Activated T-cell treated with anti-CD3 and anti-CD28 coated beads, Interleukin-2, amount 50 U/mL, for 24 hours (primary cell): ENCODE measurements at regions not wholly inside any gene's neighbourhood (a gene's known extent, or its start where the extent isn't known, plus 50 kb on each side); places are given as distances from the start of the nearest gene placed in this dataset.

ENCODE experiments used
- DNase-seq: peaks from one replicate; pipeline ENCODE4 v3.0.0-alpha.2; 2020
- H3K27ac Mint-ChIP-seq: 2 replicates; pipeline ENCODE4 v1.8.0; 2020; ENCODE audit warnings: mild to moderate bottlenecking, mixed read lengths
- H3K27me3 Mint-ChIP-seq: 2 replicates; pipeline ENCODE4 v1.8.0; 2020; ENCODE audit warnings: mixed read lengths
- H3K36me3 Mint-ChIP-seq: 2 replicates; pipeline ENCODE4 v1.8.0; 2020; ENCODE audit warnings: low read depth, mixed read lengths
- H3K4me1 Mint-ChIP-seq: 2 replicates; pipeline ENCODE4 v1.8.0; 2020; ENCODE audit warnings: low read depth, mixed read lengths
- H3K4me3 Mint-ChIP-seq: 2 replicates; pipeline ENCODE4 v1.8.0; 2020; ENCODE audit warnings: mild to moderate bottlenecking, moderate library complexity, mixed read lengths
- H3K9me3 Mint-ChIP-seq: 2 replicates; pipeline ENCODE4 v1.8.0; 2020; ENCODE audit warnings: mixed read lengths

- Mint-ChIP-seq H3K4me3 (no peak overlapping the region), H3K27me3 (peaks cover 6% of the 10 kb centered on the region), H3K9me3 (peaks cover 2% of the 10 kb centered on the region), H3K36me3 (no peaks in the 10 kb centered on the region), H3K27ac (no peak overlapping the region), H3K4me1 (no peaks in the 10 kb centered on the region)
- no peak for DNase-seq
Measured at GRCh38 chr16:80355335-80355734, 185.5 kb upstream of the DYNLRB2 start.

- Mint-ChIP-seq H3K36me3 (no peaks in the 10 kb centered on the region), H3K27me3 (peaks cover 6% of the 10 kb centered on the region), H3K27ac (no peak overlapping the region), H3K4me3 (no peak overlapping the region), H3K9me3 (peaks cover 2% of the 10 kb centered on the region), H3K4me1 (no peaks in the 10 kb centered on the region)
- DNase-seq: no peak
Measured at GRCh38 chr16:80350061-80350460, 190.7 kb upstream of the DYNLRB2 start.

- H3K27me3 Mint-ChIP-seq: peaks cover 6% of the 10 kb centered on the region
- H3K4me1 Mint-ChIP-seq: no peaks in the 10 kb centered on the region
- no peaks in the 10 kb centered on the region for H3K36me3 Mint-ChIP-seq
- H3K4me3 Mint-ChIP-seq: no peak overlapping the region
- H3K27ac Mint-ChIP-seq: no peak overlapping the region
- peaks cover 2% of the 10 kb centered on the region for H3K9me3 Mint-ChIP-seq
- no peak for DNase-seq
Measured at GRCh38 chr16:80347900-80348299, 192.9 kb upstream of the DYNLRB2 start.

GRCh38 chr16:80347002-80347401 lies 193.8 kb upstream of the DYNLRB2 start:
- H3K36me3 Mint-ChIP-seq: no peaks in the 10 kb centered on the region
- H3K9me3 Mint-ChIP-seq: no peaks in the 10 kb centered on the region
- H3K4me3 Mint-ChIP-seq: no peak overlapping the region
- H3K27ac Mint-ChIP-seq: no peak overlapping the region
- H3K27me3 Mint-ChIP-seq: peaks cover 5% of the 10 kb centered on the region
- no peaks in the 10 kb centered on the region for H3K4me1 Mint-ChIP-seq
- DNase-seq: no peak

- Mint-ChIP-seq H3K4me3 (no peak overlapping the region), H3K4me1 (no peaks in the 10 kb centered on the region), H3K36me3 (no peaks in the 10 kb centered on the region), H3K27me3 (peaks cover 2% of the 10 kb centered on the region), H3K9me3 (no peaks in the 10 kb centered on the region), H3K27ac (no peak overlapping the region)
- no peak for DNase-seq
Measured at GRCh38 chr16:80346111-80346632, 194.6 kb upstream of the DYNLRB2 start.

GRCh38 chr16:80345701-80346100 lies 195.1 kb upstream of the DYNLRB2 start:
- Mint-ChIP-seq H3K4me1 (no peaks in the 10 kb centered on the region), H3K36me3 (no peaks in the 10 kb centered on the region), H3K27ac (no peak overlapping the region), H3K27me3 (peaks cover 5% of the 10 kb centered on the region), H3K4me3 (no peak overlapping the region), H3K9me3 (no peaks in the 10 kb centered on the region)
- no peak for DNase-seq

- Mint-ChIP-seq H3K4me3 (no peak overlapping the region), H3K9me3 (no peaks in the 10 kb centered on the region), H3K27me3 (peaks cover 5% of the 10 kb centered on the region), H3K4me1 (no peaks in the 10 kb centered on the region), H3K36me3 (no peaks in the 10 kb centered on the region), H3K27ac (no peak overlapping the region)
- no peak for DNase-seq
Measured at GRCh38 chr16:80344570-80344969, 196.2 kb upstream of the DYNLRB2 start.

- Mint-ChIP-seq H3K4me3 (no peak overlapping the region), H3K36me3 (no peaks in the 10 kb centered on the region), H3K27me3 (peaks cover 9% of the 10 kb centered on the region), H3K4me1 (no peaks in the 10 kb centered on the region), H3K9me3 (no peaks in the 10 kb centered on the region), H3K27ac (no peak overlapping the region)
- no peak for DNase-seq
Measured at GRCh38 chr16:80341263-80341662, 199.5 kb upstream of the DYNLRB2 start.

- no peak overlapping the region for H3K27ac Mint-ChIP-seq
- no peak for DNase-seq
- H3K36me3 Mint-ChIP-seq: no peaks in the 10 kb centered on the region
- peaks cover 15% of the 10 kb centered on the region for H3K27me3 Mint-ChIP-seq
- no peaks in the 10 kb centered on the region for H3K4me1 Mint-ChIP-seq
- H3K4me3 Mint-ChIP-seq: no peak overlapping the region
- no peaks in the 10 kb centered on the region for H3K9me3 Mint-ChIP-seq
Measured at GRCh38 chr16:80337786-80338185, 203.0 kb upstream of the DYNLRB2 start.

GRCh38 chr16:80330803-80331202 lies 210.0 kb upstream of the DYNLRB2 start:
- no peak for DNase-seq
- no peaks in the 10 kb centered on the region for H3K4me1 Mint-ChIP-seq
- H3K4me3 Mint-ChIP-seq: no peak overlapping the region
- no peaks in the 10 kb centered on the region for H3K36me3 Mint-ChIP-seq
- peaks cover 16% of the 10 kb centered on the region for H3K27me3 Mint-ChIP-seq
- H3K9me3 Mint-ChIP-seq: no peaks in the 10 kb centered on the region
- H3K27ac Mint-ChIP-seq: no peak overlapping the region

GRCh38 chr16:80330150-80330549 lies 210.6 kb upstream of the DYNLRB2 start:
- no peaks in the 10 kb centered on the region for H3K9me3 Mint-ChIP-seq
- H3K4me1 Mint-ChIP-seq: no peaks in the 10 kb centered on the region
- H3K27me3 Mint-ChIP-seq: peaks cover 14% of the 10 kb centered on the region
- H3K4me3 Mint-ChIP-seq: no peak overlapping the region
- no peak for DNase-seq
- H3K36me3 Mint-ChIP-seq: no peaks in the 10 kb centered on the region
- no peak overlapping the region for H3K27ac Mint-ChIP-seq

- Mint-ChIP-seq H3K27me3 (peaks cover 13% of the 10 kb centered on the region), H3K4me3 (no peak overlapping the region), H3K36me3 (no peaks in the 10 kb centered on the region), H3K9me3 (no peaks in the 10 kb centered on the region), H3K4me1 (no peaks in the 10 kb centered on the region), H3K27ac (no peak overlapping the region)
- no peak for DNase-seq
Measured at GRCh38 chr16:80327740-80328139, 213.1 kb upstream of the DYNLRB2 start.

- no peak for DNase-seq
- Mint-ChIP-seq H3K4me1 (no peaks in the 10 kb centered on the region), H3K27ac (no peak overlapping the region), H3K36me3 (no peaks in the 10 kb centered on the region), H3K27me3 (peaks cover 19% of the 10 kb centered on the region), H3K4me3 (no peak overlapping the region), H3K9me3 (no peaks in the 10 kb centered on the region)
Measured at GRCh38 chr16:80324371-80324770, 216.4 kb upstream of the DYNLRB2 start.

- no peaks in the 10 kb centered on the region for H3K4me1 Mint-ChIP-seq
- H3K27ac Mint-ChIP-seq: no peak overlapping the region
- H3K27me3 Mint-ChIP-seq: peaks cover 18% of the 10 kb centered on the region
- H3K9me3 Mint-ChIP-seq: no peaks in the 10 kb centered on the region
- no peaks in the 10 kb centered on the region for H3K36me3 Mint-ChIP-seq
- no peak overlapping the region for H3K4me3 Mint-ChIP-seq
- no peak for DNase-seq
Measured at GRCh38 chr16:80323808-80324195, 217.0 kb upstream of the DYNLRB2 start.

- Mint-ChIP-seq H3K4me3 (no peak overlapping the region), H3K9me3 (no peaks in the 10 kb centered on the region), H3K4me1 (no peaks in the 10 kb centered on the region), H3K27me3 (peaks cover 20% of the 10 kb centered on the region), H3K36me3 (no peaks in the 10 kb centered on the region), H3K27ac (no peak overlapping the region)
- DNase-seq: no peak
Measured at GRCh38 chr16:80323187-80323807, 217.5 kb upstream of the DYNLRB2 start.

GRCh38 chr16:80319181-80319580 lies 221.6 kb upstream of the DYNLRB2 start:
- H3K4me3 Mint-ChIP-seq: no peak overlapping the region
- H3K9me3 Mint-ChIP-seq: no peaks in the 10 kb centered on the region
- DNase-seq: no peak
- no peaks in the 10 kb centered on the region for H3K4me1 Mint-ChIP-seq
- peaks cover 25% of the 10 kb centered on the region for H3K27me3 Mint-ChIP-seq
- no peak overlapping the region for H3K27ac Mint-ChIP-seq
- no peaks in the 10 kb centered on the region for H3K36me3 Mint-ChIP-seq
